HEK293 (cell line): ENCODE measurements at regions not wholly inside any gene's neighbourhood (a gene's known extent, or its start where the extent isn't known, plus 50 kb on each side); places are given as distances from the start of the nearest gene placed in this dataset.

Experiments used
- CTCF ChIA-PET: fragments of 350-600 bp; formaldehyde crosslinking; extraction: SDS; loops from one replicate; lab custom pipeline; 2021; ENCODE audit warnings: antibody characterized with exemption; lab: Yijun Ruan, JAX
- POLR2A ChIA-PET: fragments of 300-600 bp; formaldehyde crosslinking; extraction: SDS; loops from one replicate; lab custom pipeline; 2020; ENCODE audit warnings: antibody characterized with exemption, inconsistent platforms; lab: Yijun Ruan, JAX
- H3K27ac ChIP-seq: fragments of 200-500 bp; sonication (Bioruptor generic); 2 replicates; pipeline ENCODE4 v1.5.1; 2014; ENCODE audit warnings: low read depth, low read length, control low read depth, inconsistent platforms; ENCODE audit errors: extremely low read depth
- H3K36me3 ChIP-seq, 2 experiments: fragments of 200-500 bp in 1 of 2; sonication (Bioruptor generic) in 1 of 2; 1 replicate in 1 of 2; 2 replicates in 1 of 2; pipeline ENCODE4 v1.5.1; 2014 to 2017; ENCODE audit warnings: inconsistent platforms in 2 of 2, low read length in 2 of 2; ENCODE audit not compliant: control insufficient read depth in 2 of 2, insufficient read depth in 1 of 2
- H3K4me1 ChIP-seq: fragments of 200-500 bp; sonication (Bioruptor generic); 2 replicates; pipeline ENCODE4 v1.5.1; 2014; ENCODE audit warnings: mild to moderate bottlenecking, low read length, inconsistent platforms; ENCODE audit not compliant: control insufficient read depth, insufficient read depth
- H3K4me3 ChIP-seq: 2 replicates; pipeline ENCODE4 v1.5.1; 2011; ENCODE audit warnings: low read depth, mild to moderate bottlenecking, control low read depth, low read length, moderate library complexity
- H3K9me3 ChIP-seq: fragments of 200-500 bp; sonication (Bioruptor generic); 2 replicates; pipeline ENCODE4 v1.5.1; 2014; ENCODE audit warnings: low read depth, low read length, inconsistent platforms; ENCODE audit not compliant: control insufficient read depth, insufficient read depth
- CTCF ChIP-seq: fragments of 450-650 bp; formaldehyde crosslinking; IDR thresholded peaks from 2 replicates; pipeline ENCODE4 v1.5.1; 2016; ENCODE audit warnings: missing biosample characterization, missing genetic modification characterization
- SP3 ChIP-seq: fragments of 450-650 bp; formaldehyde crosslinking; IDR thresholded peaks from 2 replicates; pipeline ENCODE4 v1.5.1; 2016; ENCODE audit warnings: missing biosample characterization, missing genetic modification characterization
- TCF7L2 ChIP-seq: IDR thresholded peaks from 2 replicates; pipeline ENCODE4 v1.6.1; 2011; ENCODE audit warnings: low read depth, mild to moderate bottlenecking, inconsistent platforms, low read length, moderate library complexity, borderline replicate concordance
- WT1 ChIP-seq: fragments of 450-650 bp; formaldehyde crosslinking; IDR thresholded peaks from 2 replicates; pipeline ENCODE4 v1.5.1; 2016; ENCODE audit warnings: missing biosample characterization, missing genetic modification characterization
- ZBTB1 ChIP-seq: fragments of 450-650 bp; formaldehyde crosslinking; IDR thresholded peaks from 2 replicates; pipeline ENCODE4 v1.5.1; 2016; ENCODE audit warnings: missing biosample characterization, missing genetic modification characterization
- ZBTB7A ChIP-seq: fragments of 450-650 bp; formaldehyde crosslinking; IDR thresholded peaks from 2 replicates; pipeline ENCODE4 v1.5.1; 2016; ENCODE audit warnings: low read depth, missing biosample characterization, missing genetic modification characterization
- ZEB2 ChIP-seq: fragments of 450-650 bp; formaldehyde crosslinking; IDR thresholded peaks from 2 replicates; pipeline ENCODE4 v1.5.1; 2016; ENCODE audit warnings: missing biosample characterization, missing genetic modification characterization
- ZNF132 ChIP-seq: fragments of 450-650 bp; formaldehyde crosslinking; IDR thresholded peaks from 2 replicates; pipeline ENCODE4 v1.5.1; 2017; ENCODE audit warnings: missing biosample characterization, missing genetic modification characterization, borderline replicate concordance
- ZNF16 ChIP-seq: fragments of 450-650 bp; formaldehyde crosslinking; IDR thresholded peaks from 2 replicates; pipeline ENCODE4 v1.5.1; 2016; ENCODE audit warnings: low read depth, missing biosample characterization, missing genetic modification characterization
- ZNF19 ChIP-seq: fragments of 450-650 bp; formaldehyde crosslinking; IDR thresholded peaks from 2 replicates; pipeline ENCODE4; 2016; ENCODE audit warnings: missing biosample characterization, missing genetic modification characterization, low read depth
- ZNF211 ChIP-seq: fragments of 450-650 bp; formaldehyde crosslinking; IDR thresholded peaks from 2 replicates; pipeline ENCODE4 v1.5.1; 2016; ENCODE audit warnings: low read depth, missing biosample characterization, missing genetic modification characterization
- ZNF341 ChIP-seq: fragments of 450-650 bp; formaldehyde crosslinking; IDR thresholded peaks from 2 replicates; pipeline ENCODE4; 2016; ENCODE audit warnings: low read depth, missing biosample characterization, missing genetic modification characterization
- ZNF350 ChIP-seq: fragments of 450-650 bp; formaldehyde crosslinking; IDR thresholded peaks from 2 replicates; pipeline ENCODE4 v1.5.0; 2017; ENCODE audit warnings: missing biosample characterization, mild to moderate bottlenecking, missing genetic modification characterization
- ZNF416 ChIP-seq: fragments of 450-650 bp; formaldehyde crosslinking; IDR thresholded peaks from 2 replicates; pipeline ENCODE4 v1.5.1; 2016; ENCODE audit warnings: missing biosample characterization, missing genetic modification characterization
- ZNF529 ChIP-seq: fragments of 450-650 bp; formaldehyde crosslinking; IDR thresholded peaks from 2 replicates; pipeline ENCODE4 v1.5.1; 2017; ENCODE audit warnings: missing genetic modification characterization, missing biosample characterization; ENCODE audit not compliant: insufficient replicate concordance
- ZNF701 ChIP-seq: fragments of 450-650 bp; formaldehyde crosslinking; IDR thresholded peaks from 2 replicates; pipeline ENCODE4 v1.5.1; 2016; ENCODE audit warnings: missing biosample characterization, missing genetic modification characterization
- ZNF776 ChIP-seq: fragments of 450-650 bp; formaldehyde crosslinking; IDR thresholded peaks from 2 replicates; pipeline ENCODE4 v1.5.0; 2017; ENCODE audit warnings: missing biosample characterization, missing genetic modification characterization, borderline replicate concordance
- ZXDB ChIP-seq: fragments of 450-650 bp; formaldehyde crosslinking; IDR thresholded peaks from 2 replicates; pipeline ENCODE4 v1.5.1; 2016; ENCODE audit warnings: missing biosample characterization, missing genetic modification characterization
- TF ChIP-seq, protein P1 (sequence below): fragments of 450-650 bp; formaldehyde crosslinking; IDR thresholded peaks from 2 replicates; pipeline ENCODE4; 2016; ENCODE audit warnings: missing biosample characterization, missing genetic modification characterization
- TF ChIP-seq, protein P2 (sequence below): fragments of 450-650 bp; formaldehyde crosslinking; optimal IDR thresholded peaks from 2 replicates; pipeline ENCODE3; 2016; ENCODE audit warnings: missing biosample characterization, mild to moderate bottlenecking, missing genetic modification characterization
- TF ChIP-seq, protein P3 (sequence below): fragments of 450-650 bp; formaldehyde crosslinking; IDR thresholded peaks from 2 replicates; pipeline ENCODE4 v1.5.1; 2016; ENCODE audit warnings: missing biosample characterization, missing genetic modification characterization

- Histone ChIP-seq H3K4me3 (no peak overlapping the region), H3K27ac (no peak overlapping the region), H3K36me3 (no peaks in the 10 kb centered on the region), H3K4me1 (no peaks in the 10 kb centered on the region), H3K9me3 (no peaks in the 10 kb centered on the region)
- ChIA-PET CTCF (no interaction called here), POLR2A (no interaction called here)
- TF ChIP-seq ZBTB7A (tag by site-specific recombination) (no peak), ZEB2 (tag by site-specific recombination) (no peak), ZNF19 (tag by site-specific recombination) (no peak), SP3 (tag by site-specific recombination) (no peak), CTCF (tag by site-specific recombination) (no peak), ZNF529 (tag by site-specific recombination) (no peak), ZNF416 (no peak), ZXDB (tag by site-specific recombination) (no peak), TCF7L2 (no peak), ZNF776 (tag by site-specific recombination) (no peak)
- TF ChIP-seq, protein P1, sequence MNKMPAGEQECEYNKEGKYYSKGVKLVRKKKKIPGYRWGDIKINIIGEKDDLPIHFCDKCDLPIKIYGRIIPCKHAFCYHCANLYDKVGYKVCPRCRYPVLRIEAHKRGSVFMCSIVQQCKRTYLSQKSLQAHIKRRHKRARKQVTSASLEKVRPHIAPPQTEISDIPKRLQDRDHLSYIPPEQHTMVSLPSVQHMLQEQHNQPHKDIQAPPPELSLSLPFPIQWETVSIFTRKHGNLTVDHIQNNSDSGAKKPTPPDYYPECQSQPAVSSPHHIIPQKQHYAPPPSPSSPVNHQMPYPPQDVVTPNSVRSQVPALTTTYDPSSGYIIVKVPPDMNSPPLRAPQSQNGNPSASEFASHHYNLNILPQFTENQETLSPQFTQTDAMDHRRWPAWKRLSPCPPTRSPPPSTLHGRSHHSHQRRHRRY (tag by site-specific recombination), result no peak
These were observed 239.0 kb upstream of the KCNMB2 start for GRCh38 chr3:178297199-178297598.

DNA sequence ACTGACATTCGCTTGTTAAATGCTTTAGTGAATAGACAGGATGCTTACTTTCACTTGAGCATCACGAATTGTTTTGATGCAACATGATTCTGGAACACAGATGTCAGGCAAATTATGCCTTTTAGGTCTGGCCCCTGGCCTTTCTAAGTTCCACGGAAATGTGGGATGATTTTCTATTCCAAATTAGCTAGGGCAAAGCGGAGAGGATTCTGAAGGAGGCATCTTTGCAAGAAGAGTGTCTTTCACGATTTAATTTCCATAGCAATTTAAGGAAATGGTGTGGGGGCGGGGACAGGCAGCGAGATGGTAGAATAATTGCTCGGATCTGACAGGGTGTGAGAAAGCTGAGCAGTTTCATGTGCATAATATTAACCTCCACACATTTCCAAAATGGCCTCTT, 238.5 kb upstream of the KCNMB2 start:
- TF ChIP-seq ZNF211 (tag by site-specific recombination), result no peak
- TF ChIP-seq ZBTB1 (tag by site-specific recombination), result no peak
- no peak for TF ChIP-seq ZNF16 (tag by site-specific recombination)
- TF ChIP-seq, all 188 proteins: peak for 0
- H3K4me1 ChIP-seq, result no peaks in the 10 kb centered on the region
- no peak overlapping the region for H3K4me3 ChIP-seq
- ChIA-PET POLR2A (no interaction called here), CTCF (no interaction called here)
- H3K36me3 ChIP-seq, result no peaks in the 10 kb centered on the region
- no peaks in the 10 kb centered on the region for H3K9me3 ChIP-seq
- H3K27ac ChIP-seq, result no peak overlapping the region

- no peaks in the 10 kb centered on the region for H3K9me3 ChIP-seq
- no peak overlapping the region for H3K27ac ChIP-seq
- H3K36me3 ChIP-seq, result no peaks in the 10 kb centered on the region
- CTCF ChIA-PET, result interaction anchor here (0.6 kb wide), 1 partner anchor 725 kb away, joined by 5 read pairs; no protein-coding TSS in a partner anchor
- no peak overlapping the region for H3K4me3 ChIP-seq
- TF ChIP-seq ZNF701 (tag by site-specific recombination), result no peak
- no peak for TF ChIP-seq ZNF350 (tag by site-specific recombination)
- TF ChIP-seq, protein P1 (tag by site-specific recombination), result no peak
- no peak for TF ChIP-seq ZNF341 (tag by site-specific recombination)
- TF ChIP-seq, protein P2, sequence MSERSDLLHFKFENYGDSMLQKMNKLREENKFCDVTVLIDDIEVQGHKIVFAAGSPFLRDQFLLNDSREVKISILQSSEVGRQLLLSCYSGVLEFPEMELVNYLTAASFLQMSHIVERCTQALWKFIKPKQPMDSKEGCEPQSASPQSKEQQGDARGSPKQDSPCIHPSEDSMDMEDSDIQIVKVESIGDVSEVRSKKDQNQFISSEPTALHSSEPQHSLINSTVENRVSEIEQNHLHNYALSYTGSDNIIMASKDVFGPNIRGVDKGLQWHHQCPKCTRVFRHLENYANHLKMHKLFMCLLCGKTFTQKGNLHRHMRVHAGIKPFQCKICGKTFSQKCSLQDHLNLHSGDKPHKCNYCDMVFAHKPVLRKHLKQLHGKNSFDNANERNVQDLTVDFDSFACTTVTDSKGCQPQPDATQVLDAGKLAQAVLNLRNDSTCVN (tag by site-specific recombination), result no peak
- TF ChIP-seq WT1, result no peak
- TF ChIP-seq ZNF132 (tag by site-specific recombination), result no peak
- TF ChIP-seq, protein P3, sequence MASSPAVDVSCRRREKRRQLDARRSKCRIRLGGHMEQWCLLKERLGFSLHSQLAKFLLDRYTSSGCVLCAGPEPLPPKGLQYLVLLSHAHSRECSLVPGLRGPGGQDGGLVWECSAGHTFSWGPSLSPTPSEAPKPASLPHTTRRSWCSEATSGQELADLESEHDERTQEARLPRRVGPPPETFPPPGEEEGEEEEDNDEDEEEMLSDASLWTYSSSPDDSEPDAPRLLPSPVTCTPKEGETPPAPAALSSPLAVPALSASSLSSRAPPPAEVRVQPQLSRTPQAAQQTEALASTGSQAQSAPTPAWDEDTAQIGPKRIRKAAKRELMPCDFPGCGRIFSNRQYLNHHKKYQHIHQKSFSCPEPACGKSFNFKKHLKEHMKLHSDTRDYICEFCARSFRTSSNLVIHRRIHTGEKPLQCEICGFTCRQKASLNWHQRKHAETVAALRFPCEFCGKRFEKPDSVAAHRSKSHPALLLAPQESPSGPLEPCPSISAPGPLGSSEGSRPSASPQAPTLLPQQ (tag by site-specific recombination), result no peak
- no peaks in the 10 kb centered on the region for H3K4me1 ChIP-seq
- POLR2A ChIA-PET, result no interaction called here
These were observed 235.7 kb upstream of the KCNMB2 start for GRCh38 chr3:178300441-178300959.
